H9 (cell line): ENCODE measurements at regions not wholly inside any gene's neighbourhood (a gene's known extent, or its start where the extent isn't known, plus 50 kb on each side); places are given as distances from the start of the nearest gene placed in this dataset.

Experiments used
- DNase-seq: peaks from one replicate; pipeline ENCODE4 v3.0.0-alpha.2; 2017
- H2AFZ ChIP-seq: one replicate; pipeline ENCODE4 v1.6.1; 2013; ENCODE audit warnings: mild to moderate bottlenecking, low read length, control low read depth, moderate library complexity
- H2AK5ac ChIP-seq: 2 replicates; pipeline ENCODE4 v1.6.1; 2013; ENCODE audit warnings: low read length, control low read depth, mixed read lengths; ENCODE audit not compliant: insufficient read length
- H2BK120ac ChIP-seq: one replicate; pipeline ENCODE4 v1.6.1; 2013; ENCODE audit warnings: low read depth, mild to moderate bottlenecking, low read length, control low read depth, inconsistent platforms; ENCODE audit not compliant: poor library complexity, severe bottlenecking
- H2BK12ac ChIP-seq: 2 replicates; pipeline ENCODE4 v1.6.1; 2013; ENCODE audit warnings: low read length, control low read depth, mixed read lengths, low read depth; ENCODE audit not compliant: insufficient read length
- H2BK15ac ChIP-seq: 2 replicates; pipeline ENCODE4 v1.6.1; 2013; ENCODE audit warnings: low read depth, low read length, control low read depth
- H2BK20ac ChIP-seq: one replicate; pipeline ENCODE4 v1.6.1; 2013; ENCODE audit warnings: low read depth, mild to moderate bottlenecking, low read length, control low read depth, inconsistent platforms; ENCODE audit not compliant: poor library complexity, severe bottlenecking
- H2BK5ac ChIP-seq: 2 replicates; pipeline ENCODE4 v1.6.1; 2013; ENCODE audit warnings: low read length, control low read depth, mixed read lengths; ENCODE audit not compliant: insufficient read length
- H3K14ac ChIP-seq: 2 replicates; pipeline ENCODE4 v1.6.1; 2013; ENCODE audit warnings: low read length, control low read depth; ENCODE audit not compliant: insufficient read depth
- H3K18ac ChIP-seq: 2 replicates; pipeline ENCODE4 v1.6.1; 2013; ENCODE audit warnings: low read depth, mild to moderate bottlenecking, mixed read lengths, low read length, control low read depth; ENCODE audit not compliant: insufficient read length
- H3K23ac ChIP-seq: 2 replicates; pipeline ENCODE4 v1.6.1; 2013; ENCODE audit warnings: low read length, control low read depth, mixed read lengths, low read depth; ENCODE audit not compliant: insufficient read length
- H3K23me2 ChIP-seq: 2 replicates; pipeline ENCODE4 v1.6.1; 2013; ENCODE audit warnings: low read depth, mild to moderate bottlenecking, mixed read lengths, low read length, control low read depth; ENCODE audit not compliant: insufficient read length, poor library complexity, severe bottlenecking
- H3K27ac ChIP-seq: 2 replicates; pipeline ENCODE4 v1.5.1; 2013; ENCODE audit warnings: low read length, control low read depth, mixed read lengths, low read depth; ENCODE audit not compliant: insufficient read length
- H3K27me3 ChIP-seq: 2 replicates; pipeline ENCODE4 v1.6.1; 2013; ENCODE audit warnings: low read length, control low read depth, inconsistent platforms; ENCODE audit not compliant: insufficient read depth
- H3K4ac ChIP-seq: 2 replicates; pipeline ENCODE4 v1.6.1; 2013; ENCODE audit warnings: low read depth, mild to moderate bottlenecking, control low read depth, inconsistent platforms, low read length, moderate library complexity
- H3K4me1 ChIP-seq: 2 replicates; pipeline ENCODE4 v1.6.1; 2013; ENCODE audit warnings: low read length, control low read depth, inconsistent platforms; ENCODE audit not compliant: insufficient read depth
- H3K4me2 ChIP-seq: 2 replicates; pipeline ENCODE4 v1.6.1; 2013; ENCODE audit warnings: low read length, control low read depth, mixed read lengths; ENCODE audit not compliant: insufficient read length, insufficient read depth
- H3K56ac ChIP-seq: 2 replicates; pipeline ENCODE4 v1.6.1; 2013; ENCODE audit warnings: low read depth, mild to moderate bottlenecking, mixed read lengths, low read length, control low read depth; ENCODE audit not compliant: insufficient read length
- H3K79me1 ChIP-seq: 2 replicates; pipeline ENCODE4 v1.6.1; 2013; ENCODE audit warnings: low read depth, mild to moderate bottlenecking, moderate library complexity, low read length, control low read depth, inconsistent platforms; ENCODE audit not compliant: insufficient read depth, poor library complexity, severe bottlenecking
- H3K79me2 ChIP-seq: 2 replicates; pipeline ENCODE4 v1.6.1; 2013; ENCODE audit warnings: low read length, control low read depth, inconsistent platforms; ENCODE audit not compliant: insufficient read depth
- H3K9ac ChIP-seq: 2 replicates; pipeline ENCODE4 v1.6.1; 2013; ENCODE audit warnings: low read length, control low read depth, mixed read lengths; ENCODE audit not compliant: insufficient read length; ENCODE audit errors: extremely low read depth
- H3K9me3 ChIP-seq: one replicate; pipeline ENCODE4 v1.6.1; 2013; ENCODE audit warnings: low read depth, low read length, inconsistent platforms; ENCODE audit not compliant: control insufficient read depth
- H3T11ph ChIP-seq: one replicate; pipeline ENCODE4 v1.6.1; 2013; ENCODE audit warnings: mild to moderate bottlenecking, low read length, control low read depth, inconsistent platforms
- H4K20me1 ChIP-seq: one replicate; pipeline ENCODE4 v1.6.1; 2013; ENCODE audit not compliant: control insufficient read depth, insufficient read length, insufficient read depth
- H4K5ac ChIP-seq: 2 replicates; pipeline ENCODE4 v1.6.1; 2013; ENCODE audit warnings: low read depth, mild to moderate bottlenecking, mixed read lengths, low read length, control low read depth; ENCODE audit not compliant: insufficient read length
- H4K8ac ChIP-seq: replicated peaks from 2 replicates; pipeline ENCODE4 v1.6.1; 2013; ENCODE audit warnings: low read length, control low read depth, mixed read lengths, low read depth; ENCODE audit not compliant: insufficient read length
- H4K91ac ChIP-seq: 2 replicates; pipeline ENCODE4 v1.6.1; 2013; ENCODE audit warnings: low read depth, mild to moderate bottlenecking, moderate library complexity, mixed read lengths, low read length, control low read depth; ENCODE audit not compliant: insufficient read length
- H3K27ac Mint-ChIP-seq, 3 experiments: 2 replicates in 2 of 3; 3 replicates in 1 of 3; pipeline ENCODE4 v1.8.0; 2020 to 2021; ENCODE audit warnings: mixed read lengths in 3 of 3, mild to moderate bottlenecking in 1 of 3, moderate library complexity in 1 of 3
- H3K27me3 Mint-ChIP-seq: 2 replicates; pipeline ENCODE4 v1.8.0; 2021; ENCODE audit warnings: low read depth, mild to moderate bottlenecking, moderate library complexity, mixed read lengths
- H3K36me3 Mint-ChIP-seq, 3 experiments: 2 replicates in 2 of 3; 3 replicates in 1 of 3; pipeline ENCODE4 v1.8.0; 2020 to 2021; ENCODE audit warnings: low read depth in 3 of 3, mixed read lengths in 3 of 3; ENCODE audit not compliant: insufficient read depth in 1 of 3
- H3K4me1 Mint-ChIP-seq, 2 experiments: 2 replicates each; pipeline ENCODE4 v1.8.0; 2020; ENCODE audit warnings: mixed read lengths in 2 of 2
- H3K4me3 Mint-ChIP-seq, 2 experiments: 2 replicates in 1 of 2; 3 replicates in 1 of 2; pipeline ENCODE4 v1.8.0; 2020 to 2021; ENCODE audit warnings: mild to moderate bottlenecking in 2 of 2, mixed read lengths in 2 of 2, moderate library complexity in 1 of 2
- H3K9me3 Mint-ChIP-seq, 2 experiments: 2 replicates in 1 of 2; 3 replicates in 1 of 2; pipeline ENCODE4 v1.8.0; 2020; ENCODE audit warnings: mild to moderate bottlenecking in 2 of 2, mixed read lengths in 2 of 2, moderate library complexity in 1 of 2
- CTCF ChIP-seq: fragments of 200-600 bp; sonication (generic); conservative IDR thresholded peaks from 3 replicates; pipeline ENCODE4 v1.8.0; 2021; ENCODE audit warnings: antibody characterized with exemption, mild to moderate bottlenecking
- WGBS: extraction: QIAGEN DNeasy Blood & Tissue Kit; methylation state at CpG from one replicate; pipeline ENCODE4 v1.1.7; 2013; ENCODE audit warnings: missing lambda C conversion rate, low lambda C conversion rate, mixed read lengths; ENCODE audit not compliant: insufficient read length; ENCODE audit errors: extremely low coverage; 5-methylcytosine and 5-hydroxymethylcytosine counted together

- Mint-ChIP-seq H3K27me3 (no peaks in the 10 kb centered on the region), H3K4me3 (no peak overlapping the region), H3K4me1 (peaks cover 10 to 14% of the 10 kb centered on the region in 2 experiments), H3K36me3 (no peaks in the 10 kb centered on the region; a peak in 1 of 7 replicates), H3K27ac (no peak overlapping the region; a peak in 1 of 7 replicates), H3K9me3 (no peaks in the 10 kb centered on the region)
- Histone ChIP-seq H3K23ac (no peak overlapping the region), H3K79me2 (no peaks in the 10 kb centered on the region), H3K27ac (no peak overlapping the region), H3K9me3 (no peaks in the 10 kb centered on the region), H2BK120ac (no peak overlapping the region), H3K27me3 (no peaks in the 10 kb centered on the region), H3K18ac (no peak overlapping the region), H3K4ac (no peak overlapping the region), H3T11ph (no peak overlapping the region), H4K5ac (no peak overlapping the region), H3K9ac (no peak overlapping the region), H2AFZ (no peak overlapping the region), H3K14ac (no peak overlapping the region), H2BK12ac (no peak overlapping the region), H4K8ac (no peak overlapping the region), H3K79me1 (no peaks in the 10 kb centered on the region), H2BK5ac (no peak overlapping the region), H3K23me2 (no peaks in the 10 kb centered on the region), H3K56ac (no peak overlapping the region), H2BK15ac (no peak overlapping the region), H3K4me1 (no peaks in the 10 kb centered on the region), H2AK5ac (no peak overlapping the region), H4K20me1 (no peaks in the 10 kb centered on the region), H3K4me2 (no peak overlapping the region), H2BK20ac (no peak overlapping the region), H4K91ac (no peak overlapping the region)
- DNase-seq: no peak
- no CpG with 5 or more reads among the region's 6 CpGs for WGBS
- no peak for TF ChIP-seq CTCF
Measured at GRCh38 chr10:81280497-81281479, 594.2 kb upstream of the NRG3 start.
